Ovary (tissue), 3 donors: ENCODE measurements at regions not wholly inside any gene's neighbourhood (a gene's known extent, or its start where the extent isn't known, plus 50 kb on each side); places are given as distances from the start of the nearest gene placed in this dataset.

Experiments
- CTCF ChIP-seq, 3 donors: fragments of 450-650 bp in 2 of 3; fragments of 200-600 bp in 1 of 3; IDR thresholded peaks; one replicate each; pipeline versions ENCODE4 v1.5.1 to v1.8.0; 2016 to 2022; ENCODE audit warnings: antibody characterized with exemption in 3 of 3, mild to moderate bottlenecking in 1 of 3
- POLR2A ChIP-seq: fragments of 450-650 bp; IDR thresholded peaks from one replicate; pipeline ENCODE4 v1.6.1; 2017; ENCODE audit warnings: antibody characterized with exemption, mild to moderate bottlenecking, moderate library complexity
- donor health status: DM: no; HTN: no; CAD: no.

- TF ChIP-seq POLR2A (no peak), CTCF (IDR thresholded peaks at IDR 0.05) (no peak)
These were observed 1123.7 kb upstream of the NCAM2 start for GRCh38 chr21:19874521-19874920.
